SU-DHL-6 (cell line): ENCODE measurements at regions not wholly inside any gene's neighbourhood (a gene's known extent, or its start where the extent isn't known, plus 50 kb on each side); places are given as distances from the start of the nearest gene placed in this dataset.

Experiments used
- H2AFZ ChIP-seq: fragments of 200-600 bp; sonication (generic); 2 replicates; pipeline ENCODE4 v1.6.1; 2014; ENCODE audit warnings: low read depth, mild to moderate bottlenecking, moderate library complexity, mixed read lengths, antibody characterized with exemption, low read length; ENCODE audit not compliant: severe bottlenecking
- H3F3A ChIP-seq: fragments of 200-600 bp; shearing (Covaris generic); 2 replicates; pipeline ENCODE4 v1.6.0; 2016; ENCODE audit warnings: antibody characterized with exemption, mild to moderate bottlenecking; ENCODE audit not compliant: insufficient read depth
- H3K27ac ChIP-seq: fragments of 200-600 bp; sonication (generic); 2 replicates; pipeline ENCODE4 v1.5.1; 2016; ENCODE audit warnings: low read depth, mild to moderate bottlenecking, low read length, moderate library complexity, mixed read lengths
- H3K27me3 ChIP-seq: fragments of 200-600 bp; sonication (generic), shearing (Covaris generic); 2 replicates; pipeline ENCODE4 v1.6.0; 2014; ENCODE audit warnings: mild to moderate bottlenecking, low read length
- H3K36me3 ChIP-seq: fragments of 200-600 bp; sonication (generic); 2 replicates; pipeline ENCODE4 v1.6.1; 2014; ENCODE audit warnings: mild to moderate bottlenecking, low read length, mixed read lengths
- H3K4me2 ChIP-seq: fragments of 300-600, 200-600 bp; shearing (Covaris generic), sonication (generic); 2 replicates; pipeline ENCODE4 v1.6.0; 2014; ENCODE audit warnings: low read length, low read depth, mild to moderate bottlenecking; ENCODE audit not compliant: poor library complexity, severe bottlenecking
- H3K4me3 ChIP-seq: fragments of 200-600 bp; sonication (generic); 2 replicates; pipeline ENCODE4 v1.5.1; 2014; ENCODE audit warnings: antibody characterized with exemption, low read length, mild to moderate bottlenecking, mixed read lengths; ENCODE audit not compliant: insufficient read depth, poor library complexity, severe bottlenecking
- H3K79me2 ChIP-seq: fragments of 200-600 bp; sonication (generic); 2 replicates; pipeline ENCODE4 v1.6.1; 2014; ENCODE audit warnings: mild to moderate bottlenecking, low read length, moderate library complexity; ENCODE audit not compliant: insufficient read depth
- H3K9ac ChIP-seq: fragments of 200-600 bp; sonication (generic); 2 replicates; pipeline ENCODE4 v1.7.0; 2014; ENCODE audit warnings: mild to moderate bottlenecking, low read length
- H3K9me2 ChIP-seq: fragments of 200-600 bp; sonication (generic); replicated peaks from 2 replicates; pipeline ENCODE4 v1.6.1; 2014; ENCODE audit warnings: low read length; ENCODE audit not compliant: insufficient read depth
- H3K9me3 ChIP-seq: fragments of 200-600 bp; sonication (generic); 2 replicates; pipeline ENCODE4 v1.6.1; 2014; ENCODE audit warnings: low read length, mixed read lengths; ENCODE audit not compliant: insufficient read depth
- H4K20me1 ChIP-seq: fragments of 200-600 bp; sonication (generic); 2 replicates; pipeline ENCODE4 v1.6.1; 2014; ENCODE audit warnings: low read depth, mild to moderate bottlenecking, antibody characterized with exemption, low read length, moderate library complexity, mixed read lengths
- CTCF ChIP-seq: fragments of 200-600 bp; sonication (generic); IDR thresholded peaks from one replicate; pipeline ENCODE4 v1.5.1; 2017; ENCODE audit warnings: antibody characterized with exemption, mild to moderate bottlenecking, low read length, moderate library complexity; ENCODE audit not compliant: insufficient read depth, poor library complexity, severe bottlenecking
- EZH2phosphoT487 ChIP-seq: fragments of 200-600 bp; sonication (generic), shearing (Covaris generic); conservative IDR thresholded peaks from 2 replicates; pipeline ENCODE4 v1.6.1; 2018; ENCODE audit warnings: mild to moderate bottlenecking, antibody characterized with exemption, low read length, moderate library complexity, mixed read lengths

GRCh38 chr18:2387588-2387987 lies 183.7 kb downstream of the METTL4 start:
- H3F3A ChIP-seq, result no peaks in the 10 kb centered on the region
- no peaks in the 10 kb centered on the region for H3K9me2 ChIP-seq
- H3K4me3 ChIP-seq, result no peak overlapping the region
- no peak overlapping the region for H3K9ac ChIP-seq
- H3K4me2 ChIP-seq, result no peak overlapping the region
- TF ChIP-seq CTCF (no peak), EZH2phosphoT487 (no peak)
- H3K27me3 ChIP-seq, result no peaks in the 10 kb centered on the region
- H3K79me2 ChIP-seq, result no peaks in the 10 kb centered on the region
- H4K20me1 ChIP-seq, result no peaks in the 10 kb centered on the region
- H3K27ac ChIP-seq, result no peak overlapping the region
- no peaks in the 10 kb centered on the region for H3K9me3 ChIP-seq
- no peaks in the 10 kb centered on the region for H3K36me3 ChIP-seq
- H2AFZ ChIP-seq, result no peak overlapping the region

- TF ChIP-seq EZH2phosphoT487, result no peak
- TF ChIP-seq CTCF, result no peak
- no peak overlapping the region for H3K4me3 ChIP-seq
- no peaks in the 10 kb centered on the region for H3K79me2 ChIP-seq
- no peaks in the 10 kb centered on the region for H3K27me3 ChIP-seq
- no peak overlapping the region for H3K4me2 ChIP-seq
- H3F3A ChIP-seq, result no peaks in the 10 kb centered on the region
- no peaks in the 10 kb centered on the region for H3K9me2 ChIP-seq
- H3K9ac ChIP-seq, result no peak overlapping the region
- no peak overlapping the region for H2AFZ ChIP-seq
- H3K36me3 ChIP-seq, result no peaks in the 10 kb centered on the region
- no peaks in the 10 kb centered on the region for H4K20me1 ChIP-seq
- H3K27ac ChIP-seq, result no peak overlapping the region
- H3K9me3 ChIP-seq, result no peaks in the 10 kb centered on the region
These were observed 181.1 kb downstream of the METTL4 start for GRCh38 chr18:2390158-2390557.

GRCh38 chr18:2391470-2391869 lies 179.8 kb downstream of the METTL4 start:
- Histone ChIP-seq H3K9me2 (no peaks in the 10 kb centered on the region), H3K36me3 (no peaks in the 10 kb centered on the region), H3K79me2 (no peaks in the 10 kb centered on the region), H3K9ac (no peak overlapping the region), H3K4me2 (no peak overlapping the region), H3K27me3 (no peaks in the 10 kb centered on the region), H2AFZ (no peak overlapping the region), H3K4me3 (no peak overlapping the region), H3K9me3 (no peaks in the 10 kb centered on the region), H4K20me1 (no peaks in the 10 kb centered on the region), H3K27ac (no peak overlapping the region), H3F3A (no peaks in the 10 kb centered on the region)
- TF ChIP-seq EZH2phosphoT487, result no peak
- TF ChIP-seq CTCF, result no peak
